T-helper 1 cell treated with Interleukin-12 subunit alpha and Interleukin-12 subunit beta and Interleukin-4 antibody, amounts not matched to agents 30 μg/mL and 1 μg/mL, for 36 hours (primary cell): ENCODE measurements at regions not wholly inside any gene's neighbourhood (a gene's known extent, or its start where the extent isn't known, plus 50 kb on each side); places are given as distances from the start of the nearest gene placed in this dataset.
A peak's percentile ranks its signal among the peaks of the same experiment; 100 is the strongest.

Source experiments
- H3K27ac Mint-ChIP-seq: one replicate; pipeline ENCODE4 v1.8.0; 2021; ENCODE audit warnings: mild to moderate bottlenecking, mixed read lengths
- H3K27me3 Mint-ChIP-seq: one replicate; pipeline ENCODE4 v1.8.0; 2021; ENCODE audit warnings: low read depth, mixed read lengths
- H3K36me3 Mint-ChIP-seq: one replicate; pipeline ENCODE4 v1.8.0; 2021; ENCODE audit warnings: low read depth, mixed read lengths
- H3K4me1 Mint-ChIP-seq: one replicate; pipeline ENCODE4 v1.8.0; 2021; ENCODE audit warnings: low read depth, mixed read lengths
- H3K4me3 Mint-ChIP-seq: one replicate; pipeline ENCODE4 v1.8.0; 2021; ENCODE audit warnings: mild to moderate bottlenecking, moderate library complexity, mixed read lengths
- H3K9me3 Mint-ChIP-seq: one replicate; pipeline ENCODE4 v1.8.0; 2021; ENCODE audit warnings: mixed read lengths

DNA sequence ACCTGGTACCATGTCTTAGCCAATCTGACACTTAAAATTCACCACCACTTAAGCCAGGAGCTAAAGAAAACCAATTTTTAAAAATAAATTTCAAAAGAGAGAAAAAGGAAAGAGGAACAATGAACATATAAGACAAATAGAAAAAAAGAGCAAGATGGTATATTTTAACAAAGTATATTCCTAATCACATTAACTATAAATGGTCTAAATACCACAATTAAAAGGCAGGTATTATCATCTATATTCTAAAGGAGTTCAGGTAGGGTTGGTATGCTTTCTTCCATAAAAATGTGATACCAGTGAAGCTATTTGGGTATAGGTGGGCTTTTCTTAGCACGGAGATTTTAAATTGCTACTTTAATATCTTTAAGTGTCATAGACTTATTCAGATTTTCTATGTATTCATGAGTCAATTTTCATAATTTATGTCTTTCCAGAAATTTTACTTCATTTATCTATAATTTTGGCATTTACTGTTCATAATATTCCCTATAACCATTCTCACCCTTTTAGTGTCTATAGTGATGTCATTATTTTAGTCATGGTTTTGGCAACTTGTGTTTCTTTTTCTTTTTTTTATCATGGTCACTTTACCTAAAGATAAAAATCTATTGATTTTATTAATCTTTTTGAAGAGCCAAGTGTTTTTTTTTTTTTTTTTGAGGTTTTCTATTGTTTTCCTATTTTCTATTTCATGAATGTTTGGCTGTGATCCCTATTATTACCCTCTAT, 56.5 kb upstream of the IGLL5 start:
- Mint-ChIP-seq H3K4me3 (no peak overlapping the region), H3K9me3 (no peaks in the 10 kb centered on the region), H3K36me3 (no peaks in the 10 kb centered on the region), H3K4me1 (no peaks in the 10 kb centered on the region), H3K27me3 (peaks cover 74% of the 10 kb centered on the region), H3K27ac (no peak overlapping the region)

GRCh38 chr22:22833059-22833458, 54.6 kb upstream of the IGLL5 start:
- H3K9me3 Mint-ChIP-seq, result no peaks in the 10 kb centered on the region
- no peak overlapping the region for H3K27ac Mint-ChIP-seq
- H3K27me3 Mint-ChIP-seq, result peaks cover 69% of the 10 kb centered on the region
- H3K36me3 Mint-ChIP-seq, result no peaks in the 10 kb centered on the region
- no peak overlapping the region for H3K4me3 Mint-ChIP-seq
- peaks cover 3% of the 10 kb centered on the region for H3K4me1 Mint-ChIP-seq

DNA sequence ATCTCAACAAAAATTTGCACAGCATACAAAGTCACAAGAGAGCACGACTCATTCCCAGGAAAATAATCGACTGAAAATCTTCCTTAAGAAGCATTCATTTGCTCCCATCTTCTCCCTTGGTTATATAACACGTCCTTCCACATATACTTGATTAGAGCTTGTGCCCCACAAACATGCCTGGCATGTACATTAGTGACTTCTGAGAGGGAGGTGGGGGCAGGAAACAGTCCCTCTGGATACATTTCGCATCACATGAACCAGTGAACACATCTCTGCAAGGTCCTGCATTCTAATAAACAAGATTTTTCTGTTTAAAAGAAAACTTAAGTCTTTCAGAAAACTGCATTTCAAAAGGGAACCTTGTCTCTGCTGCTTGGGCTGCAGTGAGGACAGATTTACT, 54.1 kb upstream of the IGLL5 start:
- H3K27me3 Mint-ChIP-seq, result peaks cover 69% of the 10 kb centered on the region

DNA sequence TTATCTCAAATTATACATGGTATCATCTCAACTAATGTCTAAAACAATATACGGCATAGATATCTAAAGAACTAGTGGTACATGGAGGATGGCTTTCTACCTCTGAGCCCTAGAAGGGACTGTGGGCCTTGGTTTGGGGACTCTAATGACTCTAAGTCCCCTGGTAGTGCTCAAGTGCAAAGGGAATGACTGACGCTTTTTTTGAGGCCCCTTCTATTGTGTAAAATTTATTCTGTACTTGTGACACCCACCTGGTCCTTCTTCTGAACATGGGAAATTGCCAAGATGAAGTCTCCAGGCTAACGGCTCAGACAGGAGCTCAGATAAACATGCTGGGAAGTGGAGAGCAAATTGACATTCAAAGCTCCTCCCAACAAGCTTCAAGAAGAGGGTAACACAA, 53.4 kb upstream of the IGLL5 start:
- Mint-ChIP-seq H3K27ac (no peak overlapping the region), H3K9me3 (no peaks in the 10 kb centered on the region), H3K36me3 (no peaks in the 10 kb centered on the region), H3K4me3 (no peak overlapping the region), H3K27me3 (peaks cover 65% of the 10 kb centered on the region), H3K4me1 (peaks cover 9% of the 10 kb centered on the region)

More for the DNA sequence above, 54.1 kb upstream of the IGLL5 start:
- peak overlapping the region; percentile 29 for H3K27ac Mint-ChIP-seq
- no peaks in the 10 kb centered on the region for H3K36me3 Mint-ChIP-seq
- no peak overlapping the region for H3K4me3 Mint-ChIP-seq
- H3K4me1 Mint-ChIP-seq, result peaks cover 8% of the 10 kb centered on the region
- H3K9me3 Mint-ChIP-seq, result no peaks in the 10 kb centered on the region

- no peaks in the 10 kb centered on the region for H3K36me3 Mint-ChIP-seq
- H3K9me3 Mint-ChIP-seq, result no peaks in the 10 kb centered on the region
- peaks cover 65% of the 10 kb centered on the region for H3K27me3 Mint-ChIP-seq
- H3K4me1 Mint-ChIP-seq, result peaks cover 9% of the 10 kb centered on the region
- no peak overlapping the region for H3K4me3 Mint-ChIP-seq
- no peak overlapping the region for H3K27ac Mint-ChIP-seq
Measured at GRCh38 chr22:22834783-22835182, 52.8 kb upstream of the IGLL5 start.

DNA sequence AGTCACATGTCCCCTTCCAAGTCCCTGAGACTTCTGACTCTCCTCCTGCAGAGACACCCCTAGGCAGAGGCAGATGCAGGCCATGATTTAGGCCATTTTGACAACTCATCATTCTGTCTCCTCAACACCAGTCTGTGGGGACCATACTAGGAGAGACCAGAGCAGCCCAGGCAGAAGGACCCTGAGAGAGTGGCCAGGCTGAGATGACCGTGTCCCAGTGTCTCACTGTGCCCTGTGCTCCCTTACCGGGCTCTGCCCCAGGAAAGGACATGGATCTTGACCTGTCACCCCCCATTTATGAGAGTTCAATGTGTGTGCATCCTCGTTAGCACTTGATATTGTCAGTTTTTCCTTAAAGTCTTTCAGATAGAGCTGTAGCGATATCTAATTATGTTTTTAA, 52.4 kb upstream of the IGLL5 start:
- H3K27ac Mint-ChIP-seq, result no peak overlapping the region
- H3K9me3 Mint-ChIP-seq, result no peaks in the 10 kb centered on the region
- peaks cover 66% of the 10 kb centered on the region for H3K27me3 Mint-ChIP-seq
- H3K36me3 Mint-ChIP-seq, result no peaks in the 10 kb centered on the region
- no peak overlapping the region for H3K4me3 Mint-ChIP-seq
- peaks cover 9% of the 10 kb centered on the region for H3K4me1 Mint-ChIP-seq

GRCh38 chr22:22835771-22836291, 51.8 kb upstream of the IGLL5 start:
- Mint-ChIP-seq H3K9me3 (no peaks in the 10 kb centered on the region), H3K27ac (no peak overlapping the region), H3K36me3 (no peaks in the 10 kb centered on the region), H3K4me3 (no peak overlapping the region), H3K27me3 (peaks cover 66% of the 10 kb centered on the region), H3K4me1 (peaks cover 9% of the 10 kb centered on the region)

DNA sequence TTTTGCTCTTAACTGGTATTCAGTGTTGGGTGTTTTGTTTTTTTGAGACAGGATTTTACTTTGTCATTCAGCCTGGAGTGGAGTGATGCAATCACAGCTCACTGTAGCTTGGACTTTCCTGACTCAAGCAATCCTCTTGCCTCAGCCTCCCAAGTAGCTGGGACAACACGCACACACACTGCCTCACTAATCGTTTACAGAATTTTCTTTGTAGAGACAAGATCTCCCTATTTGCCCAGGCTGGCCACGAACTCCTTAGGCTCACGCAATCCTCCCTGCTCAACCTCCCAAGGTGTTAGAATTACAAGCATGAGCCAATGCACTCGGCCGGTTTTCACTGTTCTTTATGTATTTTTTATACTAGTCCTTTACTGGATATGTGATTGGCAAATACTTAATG, 51.0 kb upstream of the IGLL5 start:
- peaks cover 66% of the 10 kb centered on the region for H3K27me3 Mint-ChIP-seq
- no peaks in the 10 kb centered on the region for H3K9me3 Mint-ChIP-seq
- H3K4me1 Mint-ChIP-seq, result peaks cover 9% of the 10 kb centered on the region
- H3K4me3 Mint-ChIP-seq, result no peak overlapping the region
- peaks cover 2% of the 10 kb centered on the region for H3K36me3 Mint-ChIP-seq
- H3K27ac Mint-ChIP-seq, result no peak overlapping the region
